HuH-7 (cell line): ENCODE measurements at regions not wholly inside any gene's neighbourhood (a gene's known extent, or its start where the extent isn't known, plus 50 kb on each side); places are given as distances from the start of the nearest gene placed in this dataset.
"Not testable (repeated sequence)": the region's sequence is repeated elsewhere in the genome, so short reads cannot be mapped to it uniquely, and the experiment has no call there.

ENCODE experiments used
- DNase-seq: peaks from one replicate; pipeline ENCODE4 v3.0.0; 2011; ENCODE audit warnings: low spot score

DNA sequence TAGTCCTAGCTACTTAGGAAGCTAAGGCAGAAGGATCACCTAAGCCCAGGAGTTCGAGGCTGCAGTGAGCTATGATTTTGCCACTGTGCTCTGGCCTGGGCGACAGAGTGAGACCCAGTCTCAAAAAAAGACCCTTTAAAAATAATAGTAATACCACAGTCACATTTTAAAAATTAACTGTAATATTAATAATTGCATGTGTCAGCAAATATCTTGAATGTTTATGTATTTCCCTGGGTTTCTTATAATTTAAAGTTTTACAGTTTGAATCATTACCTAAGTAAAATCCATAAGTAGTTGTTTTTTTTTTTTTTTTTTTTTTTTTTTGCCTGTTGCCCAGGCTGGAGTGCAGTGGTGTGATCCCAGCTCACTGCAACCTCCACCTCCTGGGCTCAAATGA is 69.2 kb downstream of the LYZL2 start:
- DNase-seq, result no peak

DNA sequence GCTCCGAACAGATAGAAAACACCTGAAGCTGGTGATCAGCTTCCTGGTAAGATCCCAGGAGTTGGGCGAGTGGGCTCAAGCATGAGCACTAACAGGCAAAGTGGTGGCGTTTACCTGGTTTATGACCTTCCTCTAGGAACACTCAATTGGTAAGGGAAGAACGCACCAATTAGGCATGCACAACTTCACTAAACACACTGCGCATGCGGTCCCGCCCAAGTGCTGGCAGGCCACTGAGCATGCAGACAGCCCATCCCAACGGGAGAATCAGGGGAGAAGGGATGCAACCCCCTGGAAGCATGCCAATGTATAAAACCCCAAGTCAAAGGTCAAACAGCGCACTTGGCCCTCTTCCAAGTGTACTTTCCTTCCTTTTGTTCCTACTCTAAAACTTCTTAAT is 70.4 kb downstream of the LYZL2 start:
- DNase-seq, result no peak

DNA sequence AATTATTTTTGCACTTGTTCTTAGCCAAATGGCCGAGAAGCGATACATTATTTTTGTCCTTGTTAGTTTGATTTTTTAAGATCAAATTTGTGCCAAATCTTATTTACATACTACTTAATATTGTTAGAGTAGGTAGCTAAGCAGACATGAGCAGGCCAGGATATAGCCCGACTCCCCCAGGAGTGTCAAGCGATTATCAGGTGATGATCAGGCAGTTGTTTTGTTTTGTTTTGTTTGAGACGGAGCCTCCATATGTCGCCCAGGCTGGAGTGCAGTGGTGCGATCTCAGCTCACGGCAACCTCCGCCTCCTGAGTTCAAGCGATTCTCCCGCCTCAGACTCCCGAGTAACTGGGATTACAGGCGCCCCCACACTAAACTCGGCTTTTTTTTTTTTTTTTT is 71.1 kb downstream of the LYZL2 start:
- DNase-seq, result no peak

DNA sequence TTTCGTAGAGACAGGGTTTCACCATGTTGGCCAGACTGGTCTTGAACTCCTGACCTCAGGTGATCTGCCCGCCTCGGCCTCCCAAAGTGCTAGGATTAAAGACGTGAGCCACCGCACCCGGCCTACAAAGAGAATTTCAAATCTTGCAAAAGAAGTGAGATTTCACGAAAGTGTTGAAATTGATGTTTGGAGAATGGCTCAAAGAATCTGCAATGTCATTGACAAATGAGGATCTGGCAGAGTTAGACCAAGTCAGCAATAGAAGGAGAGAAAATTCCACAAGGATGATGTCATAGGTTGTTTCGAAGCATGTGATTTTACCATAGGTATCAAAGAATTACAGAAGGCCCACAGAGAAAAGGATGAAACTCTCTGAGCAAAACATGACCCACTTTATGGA is 71.7 kb downstream of the LYZL2 start:
- no peak for DNase-seq

DNA sequence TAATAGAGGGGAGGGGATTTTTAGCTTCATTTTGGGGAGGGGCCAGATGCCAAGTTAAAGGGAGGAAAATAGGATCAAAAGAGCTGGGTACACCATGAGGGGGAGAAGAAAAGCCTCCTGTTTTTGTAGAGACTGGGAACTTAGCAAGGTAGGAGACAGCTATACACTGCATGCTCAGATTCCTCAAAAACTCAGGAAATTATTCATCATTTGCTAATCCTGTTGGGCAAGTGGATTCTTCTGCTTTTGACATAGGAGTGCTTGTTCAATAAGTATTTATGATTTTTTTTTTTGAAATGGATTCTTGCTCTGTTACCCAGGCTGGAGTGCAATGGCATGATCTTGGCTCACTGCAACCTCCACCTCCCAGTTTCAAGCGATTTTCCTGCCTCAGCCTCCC is 73.4 kb downstream of the LYZL2 start:
- no peak for DNase-seq

DNA sequence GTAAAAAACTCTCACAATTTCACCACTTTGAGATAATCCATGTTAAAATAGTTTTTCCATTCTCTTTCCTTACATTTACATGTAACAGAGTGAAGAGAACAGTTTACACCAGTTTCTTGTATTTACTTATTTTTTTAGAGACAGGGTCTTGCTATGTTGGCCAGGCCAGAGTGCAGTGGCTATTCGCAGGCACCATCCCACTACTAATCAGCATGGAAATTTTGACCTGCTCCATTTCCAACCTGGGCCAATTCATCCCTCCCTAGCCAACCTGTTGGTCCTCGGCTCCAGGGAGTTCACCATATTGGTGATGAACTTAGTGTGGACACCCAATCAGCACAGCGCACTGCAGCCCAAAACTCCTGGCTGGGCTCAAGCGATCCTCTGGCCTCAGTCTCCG is 74.1 kb downstream of the LYZL2 start:
- no peak for DNase-seq

DNA sequence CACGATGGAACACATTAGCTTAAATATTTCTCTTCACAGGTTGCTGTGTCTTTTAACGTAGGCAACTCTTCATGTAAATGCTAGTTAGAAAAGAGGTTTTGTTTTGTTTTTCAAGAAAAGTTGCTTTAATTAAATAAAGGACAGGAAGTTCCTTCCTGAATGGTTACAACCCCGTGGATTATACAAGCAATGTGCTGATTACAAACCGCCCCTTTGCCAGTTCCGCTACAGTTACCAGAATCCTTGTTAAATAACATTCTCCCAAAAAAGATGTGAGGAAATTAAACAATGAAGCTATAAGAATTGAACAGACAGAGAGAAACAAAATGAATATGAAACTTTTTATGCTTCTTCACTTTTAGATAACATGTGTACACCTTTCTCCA is 75.1 kb downstream of the LYZL2 start:
- DNase-seq, result no peak

DNA sequence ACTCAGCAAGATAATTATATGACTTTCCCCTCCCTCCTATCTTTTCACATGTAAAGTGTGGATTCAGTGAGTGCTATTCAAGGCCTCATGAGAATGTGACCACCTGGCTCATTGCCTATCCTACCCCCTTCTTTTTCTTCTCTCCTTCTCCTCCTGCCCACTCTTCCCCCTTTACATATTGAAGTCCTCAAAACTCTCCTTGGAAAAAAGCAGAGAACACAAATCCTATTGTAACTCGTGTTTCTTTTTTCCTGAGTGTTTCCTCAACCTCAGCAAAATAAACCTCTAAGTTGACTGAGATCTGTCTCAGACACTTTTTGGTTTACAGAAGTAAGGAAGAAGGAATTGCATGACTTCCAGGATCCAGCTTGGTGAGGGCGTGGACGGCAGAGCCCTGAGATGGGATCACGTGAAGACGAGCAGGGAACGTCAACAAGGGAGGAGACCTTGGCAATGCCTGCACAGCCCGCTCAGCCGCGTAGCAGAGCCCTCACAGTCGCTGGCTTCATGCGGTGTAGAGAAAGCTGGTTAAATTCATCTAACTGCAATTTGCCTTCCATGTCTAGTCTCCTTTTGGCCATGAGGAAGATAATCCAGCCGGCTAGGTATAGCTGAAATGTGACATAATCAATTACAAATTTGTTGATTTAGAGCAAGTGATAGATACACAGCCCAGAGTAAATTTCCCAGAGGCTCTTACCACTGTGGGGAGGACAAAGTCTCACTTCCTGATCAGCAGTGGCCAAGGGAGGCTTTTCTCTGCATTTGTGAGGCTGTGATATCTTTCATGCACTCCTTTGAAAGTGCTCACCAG is 75.7 kb downstream of the LYZL2 start:
- peak; percentile 69 for DNase-seq

DNA sequence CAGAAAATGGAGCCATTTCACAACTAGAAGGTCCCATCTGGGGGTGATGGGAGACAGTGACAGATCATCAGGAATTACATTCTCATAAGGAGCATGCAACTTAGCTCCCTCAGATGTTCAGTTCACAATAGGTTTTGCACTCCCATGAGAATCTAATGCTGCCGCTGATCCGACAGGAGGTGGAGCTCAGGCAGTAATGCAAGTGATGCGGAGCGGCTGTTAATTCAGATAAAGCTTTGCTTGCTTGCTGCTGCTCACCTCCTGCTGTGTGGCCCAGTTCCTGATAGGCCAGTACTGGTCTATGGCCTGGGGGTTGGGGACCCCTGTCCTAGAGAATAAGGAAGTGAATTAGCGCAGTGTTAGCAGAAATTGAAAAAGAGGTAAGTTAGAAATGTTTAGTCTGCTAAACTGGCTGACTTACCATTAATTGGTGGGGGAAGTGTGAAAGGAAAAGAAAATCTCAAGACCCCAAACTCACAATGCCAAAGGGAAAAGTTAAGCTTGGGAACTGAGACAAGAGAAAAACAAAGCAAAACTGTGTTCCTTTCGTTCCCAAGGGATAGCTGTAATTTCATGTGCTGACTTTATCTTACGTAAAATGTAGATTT is 76.4 kb downstream of the LYZL2 start:
- no peak for DNase-seq

DNA sequence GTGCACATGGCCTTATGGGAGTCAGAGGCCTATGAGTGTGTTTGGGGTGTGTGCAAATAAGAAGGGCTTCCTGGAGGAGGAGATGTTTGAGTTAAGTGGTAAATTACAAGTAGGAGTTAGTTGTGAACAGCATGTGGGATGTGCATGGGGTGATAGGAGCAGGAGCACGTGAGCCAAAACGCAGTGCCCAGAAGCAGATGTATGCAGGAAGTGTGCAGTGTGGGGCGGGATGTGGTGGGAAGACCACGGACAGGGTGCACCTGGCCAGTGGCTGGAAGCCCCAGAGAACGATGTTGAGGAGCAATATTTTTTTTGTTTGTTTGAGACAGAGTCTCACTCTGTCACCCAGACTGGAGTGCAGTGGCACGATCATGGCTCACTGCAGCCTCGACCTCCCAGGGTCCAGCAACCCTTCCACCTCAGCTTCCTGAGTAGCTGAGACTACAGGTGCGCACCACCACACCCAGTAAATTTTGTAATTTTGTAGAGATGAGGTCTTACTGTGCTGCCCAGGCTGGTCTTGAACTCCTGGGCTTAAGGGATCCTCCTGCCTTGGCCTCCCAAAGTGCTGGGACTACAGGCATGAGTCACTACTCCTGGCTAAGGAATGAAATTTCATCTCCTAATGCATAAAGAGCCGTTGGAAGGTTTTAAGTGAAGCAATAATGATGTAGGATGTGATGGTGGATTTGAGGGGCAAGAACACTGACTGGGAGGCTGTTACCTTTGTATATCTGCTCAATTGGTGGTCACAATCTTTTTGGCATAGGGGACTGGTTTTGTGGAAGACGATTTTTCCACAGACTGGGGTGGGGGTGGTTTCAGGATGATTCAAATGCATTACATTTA is 78.4 kb downstream of the LYZL2 start:
- DNase-seq, result no peak

DNA sequence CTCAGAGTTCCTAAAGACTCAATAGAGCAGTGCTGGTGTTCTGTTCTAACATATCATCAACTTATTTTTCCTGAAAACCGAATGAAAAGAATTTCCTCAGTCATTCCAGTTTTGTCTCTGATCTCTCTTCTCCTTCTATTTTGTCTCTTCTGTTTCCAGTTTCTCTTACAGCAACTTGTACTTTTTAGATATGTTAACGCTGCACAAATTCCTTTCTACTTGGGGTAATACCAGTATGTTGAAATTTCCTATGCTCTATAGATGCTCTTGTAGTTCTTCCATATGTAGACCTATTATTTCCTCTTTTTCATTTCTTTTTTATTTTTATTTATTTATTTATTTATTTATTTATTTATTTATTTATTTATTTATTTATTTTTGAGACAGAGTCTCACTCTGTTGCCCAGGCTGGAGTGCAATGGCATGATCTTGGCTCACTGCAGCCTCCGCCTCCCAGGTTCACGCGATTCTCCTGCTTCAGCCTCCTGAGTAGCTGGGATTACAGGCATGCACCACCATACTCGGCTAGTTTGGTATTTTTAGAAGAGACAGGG is 80.3 kb downstream of the LYZL2 start:
- not testable (repeated sequence) for DNase-seq

DNA sequence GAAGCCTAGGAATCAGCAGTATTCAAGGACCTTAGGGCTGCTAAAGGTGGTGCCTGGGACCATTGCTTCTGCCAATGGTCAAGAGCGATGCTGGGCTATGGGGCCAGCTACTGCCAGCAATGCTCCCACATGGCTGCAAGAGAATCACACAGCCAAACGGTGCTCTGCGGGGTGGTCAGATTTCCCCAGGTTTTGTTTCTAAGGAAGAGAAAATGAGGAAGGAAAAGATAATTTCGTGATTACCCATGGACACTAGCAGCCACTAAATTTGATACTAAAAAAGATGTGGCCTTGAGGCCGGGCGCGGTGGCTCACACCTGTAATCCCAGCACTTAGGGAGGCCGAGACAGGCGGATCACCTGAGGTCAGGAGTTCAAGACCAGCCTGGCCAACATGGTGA is 83.0 kb downstream of the LYZL2 start:
- DNase-seq, result no peak

DNA sequence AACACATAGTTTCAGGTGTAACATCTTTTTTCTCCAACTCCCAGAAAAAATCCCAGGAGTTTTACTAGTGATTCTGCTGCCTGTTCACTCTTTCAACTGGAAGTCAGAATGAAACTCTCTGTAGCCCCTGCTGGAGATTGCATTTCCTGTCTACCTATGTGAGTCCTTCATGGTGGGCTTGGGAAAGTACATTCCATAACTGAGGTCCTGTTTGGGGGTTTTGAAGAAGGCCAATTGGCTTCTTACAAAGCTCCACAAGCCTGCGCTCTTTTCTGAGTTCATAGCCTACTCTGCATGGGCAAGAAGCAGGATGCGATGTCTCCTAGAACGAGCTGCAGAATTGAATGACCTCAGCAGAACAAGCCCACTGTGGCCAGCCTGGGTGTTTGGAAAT is 86.7 kb downstream of the LYZL2 start:
- no peak for DNase-seq

DNA sequence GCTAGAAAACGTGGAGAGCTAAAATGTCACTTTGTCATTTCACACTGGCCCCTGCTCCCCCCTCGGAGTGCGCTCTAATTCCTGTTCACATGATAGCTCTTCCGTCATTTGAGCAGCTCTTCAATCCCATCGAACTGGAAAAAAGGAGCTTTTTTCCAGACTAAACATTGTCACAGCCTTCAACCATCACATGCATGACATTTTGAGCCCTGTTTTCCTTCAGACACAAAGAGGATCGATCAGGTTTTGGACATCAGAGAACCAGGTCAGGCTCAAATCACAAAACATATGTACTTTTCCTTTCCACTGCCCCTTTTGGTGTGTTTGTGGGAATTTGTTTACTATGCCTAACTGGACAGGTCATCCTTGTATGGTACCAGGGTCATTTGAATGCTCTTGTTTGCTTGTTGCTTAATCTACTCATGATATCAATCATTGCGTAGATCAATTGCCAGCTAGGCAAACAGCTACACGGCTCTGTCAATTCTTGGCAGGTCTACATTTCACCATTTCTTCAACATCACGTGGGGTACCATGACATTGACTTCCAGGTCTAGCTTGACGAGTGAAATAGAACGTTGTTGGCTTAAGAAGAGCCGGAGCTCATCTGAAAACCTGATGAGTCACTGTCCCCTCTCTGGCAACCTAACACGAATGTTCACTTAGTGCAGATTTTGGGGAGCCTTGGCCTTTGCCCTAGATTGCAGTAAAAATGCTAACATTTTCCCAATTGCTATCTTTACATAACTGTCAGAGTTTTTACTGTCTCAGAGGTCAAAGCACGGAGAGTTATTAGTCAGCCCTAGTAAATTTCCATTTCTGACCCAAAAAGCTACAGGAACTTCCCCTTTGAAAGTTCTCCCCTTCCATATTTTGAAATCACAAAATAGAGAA is 87.3 kb downstream of the LYZL2 start:
- DNase-seq, result peak; percentile 73

DNA sequence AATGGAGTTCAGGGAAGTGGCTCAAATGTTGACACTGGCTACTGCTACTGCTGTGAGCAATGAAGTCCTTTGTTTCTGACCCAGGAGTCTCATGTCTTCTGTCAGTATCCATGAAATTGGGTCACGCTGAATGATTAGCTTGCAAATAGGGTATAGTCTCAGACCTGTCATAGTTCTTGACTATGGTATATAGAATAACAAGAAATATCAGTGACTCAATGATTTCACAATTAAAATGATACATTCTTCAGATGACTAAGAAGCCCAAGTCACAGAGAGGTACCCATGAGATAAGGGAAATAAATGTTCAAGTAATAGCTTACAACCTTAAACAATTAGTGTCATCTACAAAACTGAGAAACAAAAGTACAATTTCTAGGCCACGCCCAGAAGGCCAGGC is 89.3 kb downstream of the LYZL2 start:
- no peak for DNase-seq

DNA sequence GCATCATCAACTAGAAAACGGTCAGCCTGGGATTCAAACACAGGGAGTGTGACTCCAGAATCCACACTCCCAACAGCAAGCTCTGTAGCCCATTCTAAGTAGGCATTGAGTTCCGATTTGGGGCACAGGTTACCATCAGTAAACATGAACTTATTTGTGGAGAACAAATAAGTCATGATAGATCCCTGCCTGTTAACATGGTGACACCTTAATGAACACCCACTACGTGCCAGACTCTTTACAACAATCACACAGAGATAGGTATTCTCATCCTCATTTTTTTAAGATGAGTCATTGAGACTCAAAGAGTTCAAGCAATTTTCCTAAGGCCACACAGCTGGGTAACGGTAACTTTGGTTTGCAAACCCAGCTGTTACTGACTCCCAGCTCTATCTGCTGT is 91.5 kb downstream of the LYZL2 start:
- no peak for DNase-seq

DNA sequence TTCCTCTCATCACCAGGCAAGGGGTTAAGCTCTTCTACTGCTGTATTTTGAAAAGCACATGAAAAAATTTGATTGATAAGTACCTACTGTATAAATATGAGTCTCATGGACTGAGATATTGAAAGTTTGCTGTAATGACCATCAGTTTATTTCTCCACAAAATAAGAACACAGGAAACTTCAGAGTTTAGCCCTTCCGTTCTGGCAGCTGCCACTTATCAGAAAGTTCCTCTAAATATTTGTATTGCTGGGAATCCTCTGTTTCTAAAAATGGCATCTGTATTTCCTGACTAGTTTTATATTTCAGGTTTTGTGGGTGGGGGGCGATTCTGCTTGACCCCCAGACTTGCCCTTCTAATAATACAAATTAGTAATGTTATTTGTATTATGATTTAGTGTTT is 92.0 kb downstream of the LYZL2 start:
- DNase-seq, result no peak

DNA sequence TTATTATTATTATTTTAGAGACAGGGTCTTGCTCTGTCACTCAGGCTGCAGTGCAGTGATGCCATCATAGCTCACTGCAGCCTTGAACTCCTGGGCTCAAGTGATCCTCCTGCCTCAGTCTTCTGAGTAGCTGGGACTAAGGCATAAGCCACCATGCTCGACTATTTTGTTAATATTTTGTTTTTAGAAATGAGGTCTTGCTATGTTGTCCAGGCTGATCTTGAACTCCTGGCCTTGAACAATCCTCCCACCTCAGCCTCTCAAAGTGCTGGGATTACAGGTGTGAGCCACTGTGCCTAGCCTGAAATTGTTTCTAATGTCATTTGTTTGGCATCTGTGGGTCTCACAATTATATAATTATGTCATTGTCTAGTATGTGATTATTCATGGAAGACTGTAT is 92.4 kb downstream of the LYZL2 start:
- DNase-seq, result not testable (repeated sequence)

DNA sequence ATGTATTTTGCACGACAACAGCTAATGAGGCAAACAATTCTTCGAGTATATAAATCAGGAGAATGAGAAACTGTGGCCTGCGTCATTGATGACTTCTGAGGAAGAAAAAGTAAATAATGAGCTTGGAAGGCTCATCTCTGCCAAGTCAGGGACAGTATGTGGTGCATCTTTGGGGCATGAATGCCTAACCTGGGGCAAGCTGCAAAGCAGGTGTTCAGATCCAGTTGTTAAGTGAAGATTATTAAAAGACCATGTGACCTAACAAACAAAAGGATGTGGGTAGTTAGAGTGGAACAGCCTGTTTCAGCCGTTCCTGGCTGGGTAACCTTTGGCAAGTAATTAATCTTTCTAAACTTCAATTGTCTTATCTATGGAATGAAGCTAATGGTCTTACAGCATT is 93.0 kb downstream of the LYZL2 start:
- DNase-seq, result no peak

DNA sequence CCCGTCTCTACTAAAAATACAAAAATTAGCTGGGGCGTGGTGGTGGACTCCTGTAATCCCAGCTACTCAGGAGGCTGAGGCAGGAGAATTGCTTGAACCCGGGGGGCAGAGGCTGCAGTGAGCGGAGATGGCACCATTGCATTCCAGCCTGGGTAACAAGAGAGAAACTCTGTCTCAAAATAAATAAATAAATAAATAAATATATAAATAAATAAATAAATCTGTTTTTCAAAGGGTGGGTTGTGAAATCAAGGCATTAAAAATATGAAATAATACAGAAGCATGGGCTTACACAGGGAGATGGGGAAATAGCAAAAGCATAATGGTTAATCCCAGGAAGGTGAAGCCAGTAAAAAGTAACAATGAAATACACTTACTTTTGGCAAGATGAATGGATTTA is 93.9 kb downstream of the LYZL2 start:
- DNase-seq, result no peak

DNA sequence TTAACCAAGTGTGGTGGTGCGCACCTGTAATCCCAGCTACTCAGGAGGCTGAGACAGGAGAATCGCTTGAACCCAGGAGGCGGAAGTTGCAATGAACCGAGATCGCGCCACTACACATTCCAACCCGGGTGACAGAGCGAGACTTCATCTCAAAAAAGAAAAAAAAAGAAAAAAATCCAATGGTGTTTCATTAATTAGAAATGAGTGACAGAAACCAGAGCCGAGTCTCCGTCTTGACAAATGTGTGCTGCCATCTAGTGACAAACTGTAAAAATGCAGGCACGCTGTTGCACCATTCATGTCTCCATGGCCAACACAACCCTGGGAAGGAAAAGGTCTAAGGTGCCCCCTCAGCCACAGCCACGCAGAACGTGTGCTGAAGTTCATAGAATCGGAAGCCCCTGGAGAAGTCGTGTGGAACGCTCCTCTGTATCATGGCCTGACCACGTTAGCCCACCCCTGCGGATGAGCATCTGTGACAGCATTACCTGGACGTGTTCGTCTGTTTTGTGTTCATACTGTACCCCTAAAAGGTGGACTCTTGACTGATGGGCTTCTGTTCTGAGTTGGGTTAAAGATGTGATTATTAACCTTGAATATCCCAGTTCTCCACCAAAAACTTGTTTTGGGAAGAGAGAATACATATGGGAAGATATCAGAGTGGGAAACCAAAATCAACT is 94.9 kb downstream of the LYZL2 start:
- peak; percentile 77 for DNase-seq
